ENCODE measurements at regions not wholly inside any gene's neighbourhood (a gene's known extent, or its start where the extent isn't known, plus 50 kb on each side); places are given as distances from the start of the nearest gene placed in this dataset.
"Not testable (repeated sequence)": the region's sequence is repeated elsewhere in the genome, so short reads cannot be mapped to it uniquely, and the experiment has no call there.

DNA sequence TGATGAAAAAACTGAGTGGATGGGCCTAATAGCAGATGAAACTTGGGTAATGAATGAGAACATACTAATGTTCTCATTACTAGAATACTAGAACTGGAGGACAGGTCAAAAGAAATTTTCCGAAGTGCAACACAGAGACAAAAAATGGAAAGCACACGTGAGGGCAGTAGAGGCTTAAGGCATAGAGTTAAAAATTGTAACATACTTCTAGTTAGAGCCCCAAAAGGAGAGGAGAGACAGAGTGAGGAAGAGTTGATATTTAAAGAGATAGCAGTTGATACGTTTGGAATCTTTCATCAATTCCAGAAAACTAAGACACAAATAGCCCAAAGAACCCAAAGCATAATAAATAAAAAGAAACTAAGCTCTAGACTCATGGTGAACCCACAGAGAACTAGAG, 327.9 kb downstream of the SQOR start:
- DNase-seq: no peak

DNA sequence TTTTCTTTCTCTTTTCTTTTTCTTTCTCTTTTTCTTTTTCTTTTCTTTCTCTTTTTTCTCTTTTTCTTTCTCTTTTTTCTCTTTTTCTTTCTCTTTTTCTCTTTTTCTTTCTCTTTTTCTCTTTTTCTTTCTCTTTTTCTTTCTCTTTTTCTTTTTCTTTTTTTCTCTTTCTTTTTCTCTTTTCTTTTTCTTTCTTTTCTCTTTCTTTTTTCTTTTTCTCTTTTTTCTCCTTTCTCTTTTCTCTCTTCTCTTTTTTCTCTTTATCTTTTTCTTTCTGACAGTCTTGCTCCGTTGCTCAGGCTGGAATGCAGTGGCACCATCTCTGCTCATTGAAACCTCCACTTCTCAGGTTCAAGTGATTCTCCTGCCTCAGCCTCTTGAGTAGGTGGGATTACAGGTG, 335.7 kb downstream of the SQOR start:
- no peak for DNase-seq

DNA sequence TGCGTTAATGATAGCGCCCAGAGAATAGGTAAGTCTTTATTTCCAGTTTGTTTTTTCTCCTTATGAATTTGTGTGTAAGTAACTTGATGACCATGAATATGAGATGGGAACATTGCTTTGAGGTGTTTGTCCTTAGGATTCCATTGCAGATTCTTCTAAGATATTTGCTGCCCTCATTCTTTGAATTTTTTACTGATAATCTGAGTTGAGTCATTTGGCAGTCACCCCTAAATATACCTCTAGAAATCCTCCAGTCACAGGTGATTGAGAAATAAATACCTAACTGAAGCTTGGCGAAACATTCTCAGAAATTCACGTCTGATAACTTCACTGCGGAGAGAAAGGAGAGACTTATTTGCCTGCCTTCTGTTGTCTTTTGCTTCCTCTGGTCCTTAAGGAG, 345.5 kb downstream of the SQOR start:
- DNase-seq: no peak

DNA sequence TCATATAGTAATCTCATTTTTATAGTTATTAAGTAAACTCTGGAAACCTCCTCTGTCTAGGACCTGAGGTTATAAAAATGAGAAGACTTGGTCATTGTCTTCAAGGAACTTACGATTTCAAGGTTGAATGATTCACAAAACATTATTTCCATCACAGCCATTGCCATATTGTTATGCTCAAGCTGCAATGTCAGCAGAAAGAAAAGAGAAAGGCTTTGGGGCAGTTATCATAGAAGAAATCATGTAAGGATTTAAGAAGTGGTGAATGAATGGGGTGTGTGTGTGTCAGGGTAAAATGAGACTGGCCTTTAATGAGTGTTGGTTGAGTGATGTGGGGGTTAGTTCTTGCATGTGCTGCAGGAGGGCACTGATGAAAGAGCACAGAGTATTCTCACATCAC, 346.8 kb downstream of the SQOR start:
- DNase-seq: no peak

DNA sequence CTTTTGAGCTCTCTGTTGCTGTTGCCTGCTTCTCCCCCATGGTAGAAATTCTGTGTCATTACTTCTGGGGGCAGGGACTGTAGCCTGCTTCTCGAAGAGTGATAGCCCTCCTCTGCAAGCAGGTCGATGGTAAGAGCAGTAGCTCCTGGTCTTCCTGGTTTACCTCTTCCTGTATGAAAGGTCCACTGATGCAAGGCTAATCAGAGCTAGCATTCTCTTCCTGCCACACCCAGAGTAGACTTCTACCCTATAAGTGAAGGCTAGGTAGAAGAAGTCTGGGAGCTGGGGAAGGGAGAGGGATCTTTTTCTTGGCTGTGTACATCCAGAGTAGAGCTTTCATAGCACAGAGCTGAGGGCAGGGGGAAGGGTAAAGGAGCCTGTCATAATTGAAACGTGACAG, 357.0 kb downstream of the SQOR start:
- DNase-seq: no peak

DNA sequence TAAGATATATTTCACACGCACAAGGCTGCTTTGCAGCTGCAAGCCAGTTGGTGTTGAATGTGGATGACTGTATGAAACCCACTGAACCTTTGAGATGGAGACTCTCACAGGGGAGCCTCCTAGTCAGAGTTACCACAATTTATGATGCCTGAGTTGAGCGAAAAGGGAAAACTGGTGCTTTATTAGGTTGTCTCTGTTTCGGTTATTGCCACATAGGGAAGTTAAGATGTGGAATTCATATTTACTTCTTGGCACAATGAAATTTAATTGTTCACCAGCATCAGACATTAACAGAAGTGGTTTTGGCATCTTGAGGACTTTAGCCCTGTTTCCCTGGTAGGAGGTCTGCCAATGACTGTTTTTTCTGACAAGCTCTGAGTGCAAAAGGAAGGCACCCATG, 358.2 kb downstream of the SQOR start:
- DNase-seq: no peak

DNA sequence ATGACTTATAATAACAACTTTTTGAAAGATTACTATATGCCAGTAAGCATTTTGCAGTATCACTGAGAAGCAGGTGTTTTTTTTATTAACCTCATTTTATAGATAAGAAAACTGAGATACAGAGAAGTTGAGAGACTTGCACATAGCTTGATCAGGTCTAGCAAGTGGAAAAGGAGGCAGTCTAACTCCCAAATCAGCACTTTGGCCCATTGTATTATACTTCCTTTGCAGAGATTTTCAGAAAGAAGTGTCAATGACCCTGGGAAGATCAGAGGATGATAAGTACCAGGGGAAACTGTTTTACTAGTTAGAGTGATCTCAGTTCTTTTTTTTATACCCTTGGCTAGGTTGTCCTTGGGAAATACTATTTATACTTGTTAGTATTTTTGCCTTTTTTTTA, 358.7 kb downstream of the SQOR start:
- no peak for DNase-seq

DNA sequence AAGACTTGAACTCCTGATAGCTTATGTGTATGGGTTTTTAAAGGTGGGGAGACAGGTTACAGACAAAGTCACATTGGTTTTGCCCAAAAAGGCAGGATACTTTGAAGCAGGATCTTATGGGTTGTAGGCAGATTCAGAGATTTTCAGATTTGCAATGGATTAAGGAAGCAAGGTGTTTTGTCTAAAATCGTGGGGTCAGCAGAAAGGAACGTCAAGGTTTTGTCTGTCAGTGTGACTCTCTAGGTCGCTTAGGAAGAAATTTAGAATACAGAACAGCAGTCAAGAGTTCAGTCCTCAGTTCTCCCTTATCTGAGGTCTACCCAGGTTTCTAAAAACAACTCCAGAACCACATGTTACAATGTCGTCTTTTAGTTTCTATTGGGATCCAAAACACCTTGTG, 361.0 kb downstream of the SQOR start:
- no peak for DNase-seq

DNA sequence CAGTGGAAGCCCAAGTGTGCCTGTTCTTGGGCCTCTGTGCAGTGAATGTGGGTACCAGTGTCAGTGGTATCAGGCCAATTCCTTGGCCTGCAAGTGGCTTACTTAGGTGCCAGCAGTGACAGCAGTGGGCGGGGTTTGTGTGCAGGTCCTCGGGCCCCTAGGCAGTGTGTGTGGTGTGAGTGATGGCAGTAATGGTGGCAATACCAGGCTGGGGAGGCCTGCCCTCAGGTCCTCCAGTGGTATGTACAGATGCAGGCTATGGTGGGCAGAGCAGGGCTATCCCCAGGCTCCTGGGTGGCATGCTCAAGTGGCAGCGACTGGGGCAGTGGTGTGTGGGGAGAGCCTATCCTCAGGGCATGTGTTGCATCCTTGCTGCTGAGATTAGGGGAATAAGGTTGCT, 379.7 kb downstream of the SQOR start:
- no peak for DNase-seq

DNA sequence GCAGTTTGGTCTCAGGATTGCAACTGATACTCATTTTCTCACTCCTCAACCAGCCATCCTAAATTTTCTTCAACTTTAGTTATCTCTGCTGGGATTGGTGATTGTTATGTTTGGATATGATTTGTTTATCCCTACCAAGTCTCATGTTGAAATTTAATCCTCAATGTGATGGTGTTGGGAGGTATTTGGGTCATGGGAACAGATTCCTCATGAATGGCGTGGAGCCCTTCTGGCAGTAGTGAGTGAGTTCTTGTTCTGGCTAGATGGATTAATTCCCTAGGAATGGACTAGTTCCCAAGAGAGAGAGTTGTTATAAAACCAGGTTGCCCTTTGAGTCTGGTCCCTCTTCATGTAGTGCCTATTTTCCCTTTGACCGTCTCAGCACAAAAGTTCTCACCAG, 399.9 kb downstream of the SQOR start:
- no peak for DNase-seq

DNA sequence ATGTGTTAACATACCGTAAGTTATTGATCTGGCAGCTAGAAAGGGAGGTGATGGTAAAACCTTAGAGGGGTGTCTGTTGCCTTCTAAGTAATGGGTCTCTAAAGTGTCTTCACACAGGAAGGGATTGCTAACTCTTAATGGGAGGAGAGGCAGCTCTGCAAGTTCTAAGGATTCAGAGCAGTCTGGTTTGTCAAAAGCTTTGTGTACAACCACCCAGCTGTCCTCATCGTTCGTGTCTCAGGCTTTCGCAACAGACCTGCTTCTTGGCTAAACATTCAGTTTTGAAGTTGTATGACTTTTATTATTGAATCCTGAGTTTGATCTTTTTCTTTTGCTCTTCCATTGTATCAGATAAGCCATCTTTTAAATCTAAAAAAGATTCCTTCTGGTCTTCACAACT, 404.9 kb downstream of the SQOR start:
- no peak for DNase-seq

DNA sequence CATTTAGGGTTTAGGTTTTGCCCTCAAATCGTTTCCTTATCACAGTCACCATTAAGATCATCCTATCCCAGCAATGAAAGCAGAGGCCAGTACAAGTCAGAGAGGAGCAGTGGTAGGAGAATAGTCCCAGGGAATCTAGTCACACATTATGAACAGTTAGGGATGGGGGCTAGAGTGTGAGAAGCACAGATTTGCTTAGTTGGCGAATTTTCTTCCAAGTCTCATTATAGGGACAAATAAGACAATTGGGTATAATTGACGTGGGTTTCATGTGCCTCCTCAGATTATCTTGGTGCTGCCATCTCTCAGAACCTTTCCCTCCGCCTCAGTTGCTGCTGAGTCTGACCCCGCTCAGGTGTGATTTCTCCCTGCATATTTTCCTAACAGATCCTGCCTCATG, 407.1 kb downstream of the SQOR start:
- DNase-seq: no peak

DNA sequence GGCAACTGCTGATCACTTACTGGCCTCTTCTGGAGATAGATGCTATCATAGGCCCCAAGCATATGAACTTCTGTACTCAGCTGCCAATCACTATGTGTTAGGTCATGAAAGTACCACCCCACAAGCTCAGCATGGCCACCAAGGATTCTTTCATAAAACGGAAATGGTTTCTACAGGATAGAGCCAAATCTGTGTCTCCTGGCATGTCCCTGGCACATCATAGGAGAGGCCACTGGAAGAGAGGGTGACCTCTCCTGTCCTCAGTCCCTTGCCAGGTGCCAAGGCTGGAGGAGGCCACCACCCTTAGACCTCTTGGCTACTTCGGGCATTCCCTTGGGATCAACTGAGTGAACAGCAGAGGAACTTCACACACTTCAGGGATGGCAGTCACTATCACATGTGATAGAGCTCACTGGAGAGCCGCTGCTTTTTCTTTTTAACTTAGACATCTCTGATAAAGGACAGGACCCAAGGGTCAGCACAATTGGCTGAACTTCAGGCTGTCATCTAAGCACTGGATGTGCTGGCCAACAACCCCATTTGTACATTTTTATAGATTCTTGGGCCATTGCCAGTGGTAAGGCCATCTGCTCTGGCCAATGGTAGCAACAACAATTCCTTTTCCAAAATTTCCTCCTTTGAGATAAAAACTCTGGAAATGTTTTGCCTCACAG, 425.2 kb downstream of the SQOR start:
- peak; percentile 21 for DNase-seq

DNA sequence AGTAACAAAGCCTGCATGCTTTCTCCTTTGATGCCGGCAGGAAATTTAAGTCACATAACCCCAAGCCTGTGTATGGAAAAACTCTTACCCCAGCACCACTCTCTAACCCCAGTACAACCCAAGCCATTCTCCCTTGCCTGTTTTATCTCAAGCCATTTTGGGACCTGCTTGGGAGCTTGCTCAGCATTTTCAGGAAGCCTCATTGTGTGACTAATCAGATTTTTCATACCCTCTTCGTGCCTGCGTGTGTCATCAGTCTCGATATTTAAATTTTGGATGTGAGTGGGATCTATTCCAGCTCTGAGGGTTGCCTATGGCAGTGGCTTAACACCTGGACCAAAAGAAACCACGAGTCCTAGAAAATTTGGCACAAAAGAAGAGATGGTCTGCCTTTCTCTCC, 426.2 kb downstream of the SQOR start:
- DNase-seq: no peak

DNA sequence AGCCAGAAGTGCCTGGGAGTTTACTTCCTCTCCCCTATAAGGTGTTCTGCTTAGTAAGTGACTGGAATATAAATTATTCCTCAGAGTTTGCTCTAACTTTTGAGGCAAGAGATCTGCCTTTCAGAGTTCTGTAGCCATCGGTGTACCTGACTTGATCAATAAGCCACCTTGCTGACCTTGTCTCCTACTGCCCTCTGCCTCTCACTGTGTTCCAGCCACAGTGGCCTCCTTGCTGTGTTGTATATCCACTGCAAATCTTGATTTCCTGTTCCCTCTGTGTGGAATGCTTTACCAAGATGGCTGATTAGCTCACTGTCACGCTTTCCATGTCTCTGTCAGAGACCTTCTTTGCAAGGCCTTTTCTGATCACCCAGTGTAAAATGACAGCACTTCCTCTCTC, 442.4 kb downstream of the SQOR start:
- DNase-seq: peak; percentile 35

DNA sequence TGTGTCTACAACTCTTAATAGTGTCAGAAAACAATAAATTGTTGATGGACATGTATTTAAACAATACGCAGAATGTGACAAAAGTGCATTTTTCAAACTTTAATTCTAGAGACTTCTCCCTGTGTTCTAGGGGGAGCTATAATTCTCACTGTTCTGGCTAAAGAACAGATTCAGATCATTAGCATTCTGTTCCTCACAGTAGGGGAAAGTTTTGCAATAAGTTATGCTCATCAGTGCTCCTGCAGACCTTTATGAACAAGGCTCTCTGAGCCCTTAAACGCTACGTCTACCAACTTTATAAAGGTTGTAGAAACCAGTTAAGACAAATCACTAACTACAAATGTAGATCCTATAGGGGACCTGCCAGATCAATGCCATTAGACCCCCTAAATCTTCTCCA, 444.2 kb downstream of the SQOR start:
- DNase-seq: peak; percentile 13

DNA sequence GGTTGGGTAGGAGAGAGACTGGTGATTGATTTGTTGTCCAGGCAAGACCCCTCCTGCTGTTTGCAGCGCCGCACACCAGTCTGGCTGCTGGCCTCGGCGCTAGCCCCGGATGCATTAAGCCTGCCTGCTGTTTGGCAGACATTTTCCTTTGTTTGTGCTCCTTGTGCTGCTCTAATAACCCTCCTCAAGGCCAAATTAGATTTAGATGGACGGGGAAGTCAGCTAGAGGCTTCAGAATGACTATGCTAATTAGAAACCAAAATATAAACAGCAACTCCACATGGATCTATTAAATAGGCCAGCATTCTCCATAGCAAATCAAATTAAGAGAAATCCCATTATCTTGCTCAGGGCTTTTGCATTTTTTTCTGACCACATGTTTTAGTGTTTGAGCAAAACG, 445.2 kb downstream of the SQOR start:
- peak; percentile 99 for DNase-seq

DNA sequence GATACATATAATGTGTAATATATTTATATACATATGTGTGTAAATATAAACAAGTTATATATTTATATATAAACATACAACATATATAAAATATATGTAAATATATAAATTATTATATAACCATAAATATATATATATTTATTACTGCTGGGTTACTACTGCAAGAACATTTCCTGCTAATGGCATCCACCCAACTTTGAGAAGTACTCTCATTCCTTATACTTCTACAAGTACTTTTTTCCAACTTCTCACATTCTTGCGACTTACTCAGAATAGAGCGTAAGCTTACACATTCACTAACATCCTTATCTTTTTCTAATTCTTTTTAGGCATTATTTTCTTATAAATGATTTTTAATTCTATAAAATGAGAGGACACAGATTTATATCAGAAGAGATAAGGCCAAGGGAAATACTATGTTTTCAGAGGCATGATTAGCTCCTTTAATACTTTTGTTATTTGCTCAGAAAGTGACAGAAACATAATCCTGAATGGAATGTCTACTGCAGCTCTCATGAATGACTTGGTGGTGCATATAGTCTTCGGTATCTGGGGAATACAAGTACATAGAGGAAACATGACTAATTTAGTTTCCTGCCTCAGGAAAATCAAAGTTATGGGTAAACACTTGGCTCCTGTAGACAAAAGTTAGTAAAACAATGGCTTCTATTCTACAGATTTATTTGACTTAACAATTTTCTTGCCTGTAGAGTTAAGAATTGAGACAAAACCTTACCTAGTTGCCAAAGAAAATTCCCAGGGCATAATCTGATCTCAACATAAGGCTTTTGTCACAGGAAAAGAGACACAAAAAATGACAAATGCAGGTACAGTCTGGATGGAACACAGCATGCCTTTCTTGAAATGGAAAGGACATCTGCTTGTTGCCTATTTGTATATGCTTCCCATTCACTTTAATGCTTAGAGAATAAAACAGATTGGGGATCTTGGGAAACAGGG, 453.9 kb downstream of the SQOR start:
- peak; percentile 39 for DNase-seq

DNA sequence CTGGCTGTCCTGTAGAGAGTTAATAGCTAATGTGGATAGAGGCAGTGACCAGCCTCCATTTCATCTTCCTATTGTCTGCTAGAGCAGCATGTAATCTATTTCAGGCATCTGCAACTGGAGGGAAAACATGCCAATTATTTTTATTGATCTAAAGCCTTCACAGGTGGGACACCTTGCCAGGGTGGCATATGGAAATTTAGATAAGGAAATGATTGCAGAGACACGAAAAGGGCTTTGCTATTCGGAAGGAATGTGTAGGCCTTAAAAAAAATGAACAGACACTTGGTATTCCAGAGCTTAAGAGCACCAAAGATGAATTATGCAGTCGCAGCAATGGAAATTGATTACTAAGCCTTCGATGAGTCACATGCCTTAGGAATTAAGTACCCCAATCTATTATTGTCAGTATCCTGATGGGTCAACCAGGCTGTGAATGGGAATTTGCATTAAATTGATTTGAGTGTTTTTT, 454.7 kb downstream of the SQOR start:
- DNase-seq: peak; percentile 64

DNA sequence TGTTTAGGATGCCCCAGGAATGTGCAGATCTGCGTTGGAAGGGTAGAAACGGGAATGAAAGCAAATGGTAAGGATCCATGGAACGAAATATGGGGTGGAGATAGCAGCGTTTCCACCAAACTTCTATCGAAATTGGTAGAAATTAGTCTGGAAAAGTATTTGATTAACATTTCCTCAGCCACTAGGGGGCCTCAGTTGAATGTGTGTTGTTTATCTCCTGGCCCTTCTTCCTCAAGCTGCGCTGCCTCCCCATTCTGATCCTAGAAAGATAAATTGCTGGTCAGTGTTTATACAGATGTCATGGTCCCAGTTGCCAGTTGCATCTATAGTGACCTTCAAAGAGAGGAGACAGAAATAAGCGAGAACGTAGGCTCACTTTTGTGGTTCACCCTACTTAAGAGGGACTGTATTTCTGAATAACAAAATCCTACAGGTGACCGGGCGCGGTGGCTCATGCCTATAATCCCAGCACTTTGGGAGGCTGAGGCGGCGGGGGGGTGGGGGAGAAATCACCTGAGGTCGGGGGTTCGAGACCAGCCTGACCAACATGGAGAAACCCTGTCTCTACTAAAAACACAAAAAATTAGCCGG, 457.1 kb downstream of the SQOR start:
- DNase-seq: peak; percentile 84

DNA sequence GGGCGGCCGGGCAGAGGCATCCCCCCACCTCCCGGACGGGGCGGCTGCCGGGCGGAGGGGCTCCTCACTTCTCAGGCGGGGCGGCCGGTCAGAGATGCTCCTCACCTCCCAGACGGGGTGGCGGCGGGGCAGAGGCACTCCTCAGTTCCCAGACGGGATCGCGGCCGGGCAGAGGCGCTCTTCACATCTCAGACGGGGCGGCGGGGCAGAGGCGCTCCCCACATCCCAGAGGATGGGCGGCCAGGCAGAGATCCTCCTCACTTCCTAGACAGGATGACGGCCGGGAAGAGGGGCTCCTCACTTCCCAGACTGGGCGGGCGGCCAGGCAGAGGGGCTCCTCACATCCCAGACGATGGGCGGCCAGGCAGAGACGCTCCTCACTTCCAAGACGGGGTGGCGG, 463.2 kb downstream of the SQOR start:
- not testable (repeated sequence) for DNase-seq

DNA sequence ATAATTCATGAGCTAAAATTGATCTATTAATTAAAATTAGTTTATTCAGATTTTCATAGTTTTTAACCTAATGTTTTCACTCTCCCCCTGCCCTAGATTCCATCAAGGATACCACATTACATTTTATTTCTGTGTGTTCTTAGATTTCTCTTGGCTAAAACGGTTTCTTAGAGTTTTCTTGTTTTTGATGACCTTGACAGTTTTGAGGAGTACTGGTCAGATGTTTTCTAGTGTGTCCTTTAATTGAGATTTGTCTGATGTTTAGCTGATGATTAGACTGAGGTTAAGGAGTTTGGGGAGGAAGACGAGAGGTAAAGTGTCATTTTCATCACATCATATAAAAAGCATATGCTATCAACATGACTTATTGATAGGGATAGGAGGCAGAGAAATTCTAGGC, 475.9 kb downstream of the SQOR start:
- no peak for DNase-seq

DNA sequence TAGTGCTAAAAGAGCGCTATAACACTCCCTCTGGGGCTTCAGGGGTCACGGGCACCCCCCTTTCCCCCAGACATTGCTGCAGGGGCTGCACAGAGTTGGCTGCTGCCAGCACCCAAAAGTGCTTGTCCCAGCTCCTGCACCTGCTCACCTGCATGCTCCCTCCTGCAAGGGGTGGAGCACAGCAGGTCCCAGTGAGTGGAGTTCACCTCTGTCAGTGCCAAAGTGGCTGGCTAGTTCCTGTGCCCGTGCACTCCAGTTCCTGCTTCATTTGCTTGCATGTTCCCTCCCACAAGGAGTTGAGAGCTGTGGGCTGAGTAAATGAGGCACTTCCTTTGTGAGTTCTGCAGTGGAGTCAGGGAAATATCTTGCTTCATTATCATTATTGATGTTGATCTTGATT, 476.9 kb downstream of the SQOR start:
- DNase-seq: peak; percentile 19

DNA sequence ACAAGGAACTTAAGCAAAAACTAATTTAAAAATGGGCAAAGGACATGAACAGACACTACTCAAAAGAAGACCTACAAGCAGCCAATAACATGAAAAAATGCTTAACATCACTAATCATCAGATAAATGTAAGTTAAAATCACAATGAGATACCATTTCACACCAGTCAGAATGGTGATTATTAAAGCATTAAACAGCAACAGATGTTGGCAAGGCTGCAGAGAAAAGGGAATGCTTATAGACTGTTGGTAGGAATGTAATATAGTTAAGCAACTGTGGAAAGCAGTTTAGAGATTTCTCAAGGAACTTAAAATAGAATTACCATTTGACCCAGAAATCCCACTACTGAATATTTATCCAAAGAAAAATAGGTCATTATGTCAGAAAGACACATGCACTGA, 482.2 kb downstream of the SQOR start:
- DNase-seq: no peak
